ENCODE measurements at regions not wholly inside any gene's neighbourhood (a gene's known extent, or its start where the extent isn't known, plus 50 kb on each side); places are given as distances from the start of the nearest gene placed in this dataset.

DNA sequence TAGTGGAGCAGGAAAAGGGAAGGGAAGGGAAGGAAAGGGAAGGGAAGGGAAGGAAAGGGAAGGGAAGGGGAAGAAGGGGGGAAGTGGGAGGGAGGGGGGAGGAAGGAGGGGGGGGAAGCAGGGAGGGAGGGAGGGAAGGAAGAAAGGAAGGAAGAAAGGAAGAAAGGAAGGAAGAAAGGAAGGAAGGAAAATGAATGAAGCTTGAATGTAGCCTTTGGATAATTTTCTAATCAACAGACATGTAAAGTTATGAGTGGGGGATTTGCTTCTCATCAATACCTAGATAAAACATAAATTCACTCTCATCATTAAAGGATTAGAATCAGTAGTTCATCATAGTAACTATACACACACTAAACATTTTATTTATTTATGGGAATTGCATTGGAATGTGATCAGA, 446.9 kb upstream of the FAM241A start:
- TF ChIP-seq, protein P1, sequence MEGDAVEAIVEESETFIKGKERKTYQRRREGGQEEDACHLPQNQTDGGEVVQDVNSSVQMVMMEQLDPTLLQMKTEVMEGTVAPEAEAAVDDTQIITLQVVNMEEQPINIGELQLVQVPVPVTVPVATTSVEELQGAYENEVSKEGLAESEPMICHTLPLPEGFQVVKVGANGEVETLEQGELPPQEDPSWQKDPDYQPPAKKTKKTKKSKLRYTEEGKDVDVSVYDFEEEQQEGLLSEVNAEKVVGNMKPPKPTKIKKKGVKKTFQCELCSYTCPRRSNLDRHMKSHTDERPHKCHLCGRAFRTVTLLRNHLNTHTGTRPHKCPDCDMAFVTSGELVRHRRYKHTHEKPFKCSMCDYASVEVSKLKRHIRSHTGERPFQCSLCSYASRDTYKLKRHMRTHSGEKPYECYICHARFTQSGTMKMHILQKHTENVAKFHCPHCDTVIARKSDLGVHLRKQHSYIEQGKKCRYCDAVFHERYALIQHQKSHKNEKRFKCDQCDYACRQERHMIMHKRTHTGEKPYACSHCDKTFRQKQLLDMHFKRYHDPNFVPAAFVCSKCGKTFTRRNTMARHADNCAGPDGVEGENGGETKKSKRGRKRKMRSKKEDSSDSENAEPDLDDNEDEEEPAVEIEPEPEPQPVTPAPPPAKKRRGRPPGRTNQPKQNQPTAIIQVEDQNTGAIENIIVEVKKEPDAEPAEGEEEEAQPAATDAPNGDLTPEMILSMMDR (IDR thresholded peaks at IDR 0.05), result no peak
- TF ChIP-seq, protein P2, sequence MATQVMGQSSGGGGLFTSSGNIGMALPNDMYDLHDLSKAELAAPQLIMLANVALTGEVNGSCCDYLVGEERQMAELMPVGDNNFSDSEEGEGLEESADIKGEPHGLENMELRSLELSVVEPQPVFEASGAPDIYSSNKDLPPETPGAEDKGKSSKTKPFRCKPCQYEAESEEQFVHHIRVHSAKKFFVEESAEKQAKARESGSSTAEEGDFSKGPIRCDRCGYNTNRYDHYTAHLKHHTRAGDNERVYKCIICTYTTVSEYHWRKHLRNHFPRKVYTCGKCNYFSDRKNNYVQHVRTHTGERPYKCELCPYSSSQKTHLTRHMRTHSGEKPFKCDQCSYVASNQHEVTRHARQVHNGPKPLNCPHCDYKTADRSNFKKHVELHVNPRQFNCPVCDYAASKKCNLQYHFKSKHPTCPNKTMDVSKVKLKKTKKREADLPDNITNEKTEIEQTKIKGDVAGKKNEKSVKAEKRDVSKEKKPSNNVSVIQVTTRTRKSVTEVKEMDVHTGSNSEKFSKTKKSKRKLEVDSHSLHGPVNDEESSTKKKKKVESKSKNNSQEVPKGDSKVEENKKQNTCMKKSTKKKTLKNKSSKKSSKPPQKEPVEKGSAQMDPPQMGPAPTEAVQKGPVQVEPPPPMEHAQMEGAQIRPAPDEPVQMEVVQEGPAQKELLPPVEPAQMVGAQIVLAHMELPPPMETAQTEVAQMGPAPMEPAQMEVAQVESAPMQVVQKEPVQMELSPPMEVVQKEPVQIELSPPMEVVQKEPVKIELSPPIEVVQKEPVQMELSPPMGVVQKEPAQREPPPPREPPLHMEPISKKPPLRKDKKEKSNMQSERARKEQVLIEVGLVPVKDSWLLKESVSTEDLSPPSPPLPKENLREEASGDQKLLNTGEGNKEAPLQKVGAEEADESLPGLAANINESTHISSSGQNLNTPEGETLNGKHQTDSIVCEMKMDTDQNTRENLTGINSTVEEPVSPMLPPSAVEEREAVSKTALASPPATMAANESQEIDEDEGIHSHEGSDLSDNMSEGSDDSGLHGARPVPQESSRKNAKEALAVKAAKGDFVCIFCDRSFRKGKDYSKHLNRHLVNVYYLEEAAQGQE (IDR thresholded peaks at IDR 0.05; ENCODE audit: insufficient read depth in 1 of 2, low read depth in 2 of 2, low read length in 1 of 2), result no peak
- no peak for TF ChIP-seq TCF7L2 (IDR thresholded peaks at IDR 0.05; ENCODE audit: low read depth, low read length)
- no peak for TF ChIP-seq SIN3A (IDR thresholded peaks at IDR 0.05; ENCODE audit: borderline replicate concordance, insufficient read depth, low read depth, low read length)
- TF ChIP-seq POLR2AphosphoS5 (IDR thresholded peaks at IDR 0.05; ENCODE audit: low read depth, low read length), result no peak
